Glomerular visceral epithelial cell (primary cell): ENCODE measurements at regions not wholly inside any gene's neighbourhood (a gene's known extent, or its start where the extent isn't known, plus 50 kb on each side); places are given as distances from the start of the nearest gene placed in this dataset.

Source experiments
- DNase-seq: peaks from one replicate; pipeline ENCODE4 v3.0.0-alpha.2; 2016; ENCODE audit errors: extremely low spot score

DNA sequence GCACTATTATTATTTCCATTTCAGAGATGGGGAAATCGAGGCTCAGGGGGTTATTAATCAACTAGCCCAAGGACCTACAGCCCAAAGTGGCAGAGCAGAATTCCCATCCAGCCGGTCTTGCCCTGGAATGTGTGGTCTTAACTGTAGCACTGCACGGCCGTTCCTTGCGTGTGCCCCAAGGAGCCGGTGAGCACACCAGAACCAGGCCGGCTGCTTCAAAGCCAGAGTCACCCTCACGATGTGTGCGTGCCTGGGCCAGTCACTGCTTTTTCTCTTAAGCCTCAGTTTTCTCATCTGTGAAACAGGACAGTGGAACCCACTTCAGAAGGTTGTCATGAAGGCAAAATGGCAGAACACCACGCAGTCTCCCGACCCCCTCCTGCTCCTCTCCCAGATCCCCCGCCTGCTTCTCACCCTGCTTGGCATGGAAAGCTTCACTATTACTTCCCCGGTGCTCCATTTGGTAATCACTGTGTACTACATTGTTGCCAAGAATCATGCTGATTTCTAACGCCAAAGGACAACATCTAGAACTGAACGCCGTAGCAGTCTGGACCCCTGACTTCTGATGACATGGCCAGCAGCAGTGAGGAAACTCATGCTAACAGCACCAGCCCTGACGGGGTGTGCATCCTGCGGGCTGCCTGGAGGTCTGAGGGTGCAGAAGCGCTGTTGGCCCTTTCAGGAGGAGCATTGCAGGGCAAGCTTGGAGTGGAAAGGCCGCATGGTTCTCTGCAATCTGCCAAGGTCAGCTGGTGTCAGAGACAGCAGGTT, 106.8 kb upstream of the B3GAT1 start:
- no peak for DNase-seq

DNA sequence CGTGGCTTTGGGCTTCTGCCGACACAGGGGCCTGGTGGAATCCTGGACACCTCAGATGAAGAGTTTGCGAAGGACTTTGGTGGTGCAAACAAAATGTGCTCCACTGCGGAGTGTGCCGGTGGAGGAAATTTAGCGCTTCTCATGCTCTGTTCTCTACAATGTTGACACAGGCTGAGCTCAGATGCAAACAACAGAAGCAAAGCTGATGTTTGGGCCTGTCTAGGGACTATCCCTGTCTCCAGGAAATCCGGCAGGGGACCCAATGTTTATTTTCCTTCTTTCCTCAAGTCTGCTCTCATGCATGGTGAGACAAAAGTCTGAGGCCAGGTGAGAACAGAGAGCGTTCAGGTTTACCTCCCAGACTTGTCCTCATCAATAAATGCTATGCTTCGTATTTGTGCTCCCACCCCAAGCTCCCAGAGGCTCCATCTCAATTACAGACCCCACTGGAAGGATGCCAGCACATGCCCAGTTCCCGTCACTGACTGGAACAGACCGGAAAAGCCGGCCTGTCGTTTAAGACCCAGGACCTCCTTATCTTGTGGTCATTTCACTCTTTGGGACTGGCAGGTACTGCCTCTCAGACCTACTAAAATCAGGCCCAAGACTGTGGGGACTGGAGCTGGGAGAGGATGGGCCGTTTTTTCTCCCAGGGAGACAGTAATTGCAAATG, 105.7 kb upstream of the B3GAT1 start:
- no peak for DNase-seq

DNA sequence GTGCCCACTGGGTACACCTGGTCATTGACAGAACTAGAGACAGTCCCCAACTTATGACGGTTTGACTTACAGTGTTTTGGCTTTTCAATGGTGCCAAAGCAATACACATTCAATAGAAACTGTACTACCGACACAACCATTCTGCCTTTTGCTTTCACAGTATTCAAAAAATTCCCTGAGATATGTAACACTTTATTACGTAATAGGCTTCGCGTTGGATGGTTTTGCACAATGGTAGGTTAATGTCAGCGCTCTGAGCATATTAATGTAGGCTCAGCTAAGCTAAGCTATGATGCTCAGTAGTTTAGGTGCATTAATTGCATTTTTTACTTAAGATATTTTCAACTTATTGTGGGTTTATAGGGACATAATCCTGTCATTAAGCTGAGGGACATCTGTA, 105.1 kb upstream of the B3GAT1 start:
- no peak for DNase-seq

DNA sequence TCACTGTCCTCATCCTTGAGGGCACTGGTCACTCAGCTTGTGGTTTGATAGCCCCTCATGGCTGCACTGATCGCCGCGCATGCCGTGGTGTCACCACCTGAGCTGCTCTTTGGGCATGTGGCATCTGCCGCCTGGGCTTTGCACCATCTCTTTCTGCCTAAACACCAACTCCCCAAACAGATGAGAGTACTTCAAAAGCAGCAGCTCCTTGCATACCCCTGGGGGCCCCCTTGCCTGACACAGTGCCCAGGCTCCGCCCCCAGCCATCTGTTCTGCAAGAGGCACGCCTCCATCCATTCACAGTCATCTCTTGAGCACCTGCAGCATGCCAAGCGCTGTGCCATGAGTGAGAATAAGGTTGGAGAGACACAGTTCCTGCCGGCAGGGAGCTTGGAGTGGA, 104.5 kb upstream of the B3GAT1 start:
- no peak for DNase-seq

DNA sequence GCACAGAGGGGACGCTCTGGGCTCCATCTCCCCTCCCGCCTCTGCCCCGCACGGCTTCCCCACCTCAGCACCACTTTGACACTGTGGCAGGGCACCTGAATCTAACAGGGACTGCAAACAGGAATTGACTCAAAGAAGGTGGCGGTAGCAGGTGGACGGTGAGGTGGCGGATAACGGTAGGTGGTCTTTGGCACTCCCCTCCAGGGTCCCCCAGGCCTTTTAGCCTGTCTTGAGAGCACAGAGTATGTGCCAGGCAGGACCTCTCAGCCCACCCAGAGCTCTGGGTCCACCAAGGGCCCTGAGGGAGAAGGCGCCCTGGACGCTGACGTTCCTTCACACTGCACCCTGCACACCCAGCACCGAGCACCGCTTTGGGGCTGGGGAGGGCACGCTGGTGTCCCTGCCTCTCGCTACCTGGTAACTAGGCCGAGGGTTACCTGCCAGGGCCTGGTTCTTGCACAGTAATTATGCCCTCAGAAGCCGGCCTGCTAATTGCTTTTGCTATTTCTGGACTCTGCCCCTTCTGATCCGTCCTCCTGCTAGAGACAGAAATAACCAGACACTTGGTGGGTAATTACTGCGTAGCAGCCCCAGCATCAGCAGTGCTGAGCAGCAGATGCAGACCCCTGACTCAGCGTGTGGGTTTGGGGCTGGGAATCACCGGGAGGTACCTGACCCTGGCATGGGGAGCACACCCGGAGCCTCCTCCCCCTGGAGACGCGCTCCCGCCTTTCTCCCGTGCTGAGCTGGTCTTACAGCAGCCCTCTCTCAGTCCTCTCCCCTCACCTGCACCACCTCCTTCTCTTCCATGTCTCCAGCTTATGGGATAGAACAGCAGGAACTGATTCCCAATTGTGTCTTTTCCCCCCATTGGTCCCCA, 103.3 kb upstream of the B3GAT1 start:
- DNase-seq = no peak

DNA sequence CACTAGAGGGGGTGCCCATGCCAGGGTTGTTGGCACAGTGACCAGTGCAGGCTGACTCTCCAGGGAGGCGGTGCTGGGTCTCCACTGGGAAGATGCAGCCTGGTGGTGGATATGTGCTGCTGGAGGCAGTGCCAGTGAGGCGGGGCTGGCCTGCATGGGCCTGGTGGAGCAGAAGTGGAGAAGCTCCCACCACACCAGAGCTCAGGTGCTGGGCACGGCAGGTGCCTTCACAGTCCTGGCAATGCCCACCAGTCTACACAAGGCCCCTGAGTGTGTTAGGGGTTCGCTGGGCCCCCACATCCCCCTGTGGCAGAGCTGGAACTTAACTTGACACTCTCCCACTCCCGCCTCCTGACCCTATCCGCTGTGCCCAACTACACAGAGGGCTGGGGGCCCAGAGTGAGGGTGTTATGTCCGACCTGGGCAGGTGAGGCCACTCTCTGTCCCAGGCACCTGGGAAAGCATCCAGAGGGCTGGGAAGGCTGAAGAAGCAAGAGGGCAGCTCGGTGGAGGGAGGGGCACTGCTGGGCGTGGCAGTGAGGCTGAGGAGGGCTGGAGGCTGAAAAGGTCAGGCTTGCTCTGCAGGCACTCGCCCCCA, 102.4 kb upstream of the B3GAT1 start:
- no peak for DNase-seq

DNA sequence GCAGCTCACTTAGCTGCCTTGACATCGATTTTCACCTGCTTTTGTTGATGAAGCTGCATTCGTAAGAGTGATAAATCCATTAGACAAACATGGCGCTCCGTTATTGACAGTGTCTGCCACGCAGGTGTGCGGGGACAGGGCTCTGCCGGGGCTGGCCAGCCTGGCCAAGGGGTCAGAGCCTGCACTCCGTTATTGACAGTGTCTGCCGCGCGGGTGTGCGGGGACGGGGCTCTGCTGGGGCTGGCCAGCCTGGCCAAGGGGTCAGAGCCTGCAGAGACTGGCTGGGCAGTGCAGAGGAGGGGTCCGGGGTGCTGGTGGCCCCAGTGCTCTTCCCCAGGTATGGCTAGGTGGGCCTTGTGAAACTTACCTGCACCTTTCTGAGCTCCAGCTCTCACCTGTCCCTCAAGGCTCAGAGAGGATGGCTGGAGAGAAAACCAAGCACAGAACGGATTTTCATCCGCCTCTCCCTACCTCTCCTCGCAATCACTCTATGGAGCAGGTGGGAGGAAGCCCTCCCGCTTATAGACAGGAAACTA, 101.6 kb upstream of the B3GAT1 start:
- DNase-seq = no peak

DNA sequence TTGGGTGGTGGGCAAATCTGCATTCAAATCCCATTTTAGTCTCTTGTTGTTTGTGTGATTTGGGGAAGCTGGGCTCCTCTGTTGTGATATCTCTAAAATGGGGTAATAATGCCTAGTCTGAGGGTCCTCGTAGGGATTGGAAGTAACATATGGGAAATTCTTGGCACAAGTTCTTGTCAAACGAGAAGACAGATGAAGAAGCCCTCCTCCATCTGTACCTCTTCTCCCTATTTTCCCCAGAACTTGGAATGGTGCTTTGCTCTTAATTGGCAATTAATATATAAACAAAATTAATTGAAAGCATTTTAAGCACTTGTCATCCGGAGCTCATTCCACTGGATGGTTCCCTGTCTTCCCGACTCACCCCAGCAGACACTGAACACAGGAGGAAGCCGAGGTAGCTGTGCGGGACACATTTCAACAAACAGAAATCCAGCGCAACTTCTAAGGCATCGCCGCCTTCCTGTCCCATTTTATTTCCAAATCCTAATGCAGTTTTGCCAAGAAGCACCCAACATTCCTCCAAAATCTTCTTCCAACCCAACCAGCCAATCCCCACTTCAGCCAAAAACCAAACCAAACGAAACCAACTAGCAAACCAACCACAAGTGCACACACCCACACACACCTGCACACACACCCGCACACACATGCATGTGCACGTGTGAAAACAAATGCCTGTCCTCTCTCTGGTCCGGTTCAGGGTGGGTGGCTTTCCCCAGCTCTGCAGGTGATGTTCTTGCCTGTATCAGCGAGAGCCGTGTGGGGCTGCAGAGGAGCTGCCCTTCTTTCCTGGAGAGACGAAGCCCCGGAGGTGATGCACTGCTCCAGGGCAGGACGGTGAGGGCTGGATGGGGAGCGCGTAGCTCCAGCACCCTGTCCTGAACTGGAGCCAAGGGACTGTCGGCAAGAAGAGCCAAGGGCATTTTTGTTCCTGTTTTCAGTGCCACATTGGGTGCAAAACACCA, 100.8 kb upstream of the B3GAT1 start:
- no peak for DNase-seq

DNA sequence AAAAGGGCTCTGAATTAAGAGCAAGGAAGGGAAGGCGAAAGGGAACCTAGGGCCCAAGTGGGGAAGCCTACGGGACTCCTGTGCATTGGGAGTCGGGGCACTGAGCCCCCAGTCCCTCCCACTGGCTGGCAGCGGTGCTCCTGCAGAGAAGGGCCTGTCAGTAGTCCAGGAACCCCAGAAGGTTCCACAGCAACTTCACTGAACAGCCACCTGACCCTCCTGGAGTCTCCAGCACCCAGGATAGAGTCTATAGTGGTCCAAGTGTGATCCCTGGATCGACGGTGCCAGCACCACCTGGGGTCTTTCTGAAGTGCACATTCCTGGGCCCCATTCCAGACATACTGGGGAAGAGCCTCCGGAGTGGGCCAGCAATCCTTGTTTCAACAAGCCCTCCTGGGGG, 100.0 kb upstream of the B3GAT1 start:
- DNase-seq = no peak

DNA sequence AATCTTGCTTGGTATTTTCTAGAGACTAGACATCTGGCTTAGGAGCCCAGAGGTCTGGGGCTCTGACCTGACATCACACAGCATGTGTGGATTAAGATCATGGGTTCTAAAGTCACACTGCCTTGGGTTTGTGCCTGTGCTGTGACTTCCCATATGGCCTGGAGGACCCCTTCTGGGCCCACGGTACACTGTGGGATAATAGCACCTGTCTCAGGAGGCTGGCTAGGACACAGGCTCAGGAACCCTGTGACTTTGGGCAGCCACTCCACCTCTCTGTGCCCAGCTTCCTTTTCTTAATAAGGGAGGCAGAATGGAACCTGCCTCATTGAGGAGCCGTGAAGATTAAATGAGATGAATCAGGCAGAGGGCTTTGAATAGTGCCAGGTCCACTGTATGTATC, 99.2 kb upstream of the B3GAT1 start:
- DNase-seq = no peak

DNA sequence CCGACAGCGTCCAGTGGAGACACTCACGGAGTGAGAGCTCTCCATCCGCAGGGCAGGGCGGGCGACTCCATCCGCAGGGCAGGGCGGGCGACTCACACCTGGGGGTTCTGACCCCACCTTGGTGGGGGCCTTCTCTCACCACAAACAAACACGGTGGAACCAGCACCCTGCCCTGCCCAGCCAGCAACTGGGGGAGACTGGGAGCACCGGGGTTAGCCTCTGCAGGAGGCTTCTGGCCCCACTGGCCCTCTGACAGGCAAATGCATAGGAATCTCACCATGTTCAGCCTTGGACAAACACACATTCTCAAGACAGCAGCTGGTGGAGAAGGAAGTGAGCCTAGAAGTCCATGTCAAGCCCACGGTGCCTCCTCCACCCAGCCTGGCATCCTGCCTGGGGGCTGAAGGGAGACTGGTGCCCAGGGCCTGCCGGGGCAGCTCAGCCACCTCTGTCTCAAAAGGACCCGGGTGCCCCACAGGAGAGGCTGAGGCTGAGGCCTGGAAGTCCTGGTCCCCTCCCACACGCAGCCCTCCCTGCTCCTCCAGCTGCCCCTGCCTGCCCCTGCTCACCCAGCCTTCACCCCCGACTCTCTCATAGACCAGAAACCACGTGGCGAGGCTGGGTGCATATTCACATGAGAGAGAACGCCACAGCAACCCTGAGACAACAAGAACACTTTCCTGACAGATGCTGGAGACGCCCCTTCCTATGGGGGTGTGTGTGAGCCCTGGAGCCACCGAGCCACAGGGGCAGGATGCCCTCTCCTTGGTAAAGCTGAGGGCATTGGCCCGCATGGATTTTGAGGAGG, 98.4 kb upstream of the B3GAT1 start:
- no peak for DNase-seq

DNA sequence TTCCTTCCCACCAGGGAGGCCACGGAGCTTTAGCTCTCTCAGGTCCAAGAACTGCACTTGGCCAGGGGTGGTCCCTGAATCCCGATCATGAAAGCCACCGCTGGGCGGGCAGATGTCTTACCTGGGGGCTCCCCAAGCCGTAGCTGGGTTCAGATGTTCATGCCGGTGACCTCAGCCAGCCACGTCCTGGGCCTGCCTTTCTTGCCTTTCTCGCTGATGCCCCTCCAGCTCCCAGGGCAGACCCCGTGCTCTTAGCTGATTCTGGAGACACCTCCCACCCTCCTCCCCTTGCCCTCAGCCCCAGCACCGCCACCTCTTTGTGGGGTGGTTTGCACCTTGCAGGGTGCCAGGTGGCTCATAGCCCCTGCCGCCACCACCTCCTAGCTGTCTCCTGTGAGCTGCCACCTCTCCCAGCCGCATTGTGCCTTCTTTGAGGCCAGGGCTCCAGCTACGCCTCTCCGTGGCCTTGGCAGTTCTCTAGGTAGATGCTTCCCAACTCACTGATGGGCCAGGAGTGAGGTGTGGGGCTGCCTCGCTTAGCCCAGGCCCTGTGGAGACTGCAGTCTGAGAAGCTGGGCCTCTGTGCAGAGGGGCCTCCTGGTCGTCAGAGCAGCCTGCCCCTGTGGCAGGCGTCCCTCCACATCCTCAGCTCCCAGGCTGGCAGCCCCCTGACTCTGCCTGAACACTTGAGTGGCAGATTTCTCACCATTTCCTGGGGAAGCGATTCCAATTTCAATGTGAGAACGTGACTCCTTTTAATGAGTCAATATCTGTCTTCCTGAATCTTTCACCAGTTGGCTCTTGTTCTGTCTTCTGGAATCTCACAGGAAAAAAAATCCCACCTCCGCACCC, 97.6 kb upstream of the B3GAT1 start:
- DNase-seq = no peak

DNA sequence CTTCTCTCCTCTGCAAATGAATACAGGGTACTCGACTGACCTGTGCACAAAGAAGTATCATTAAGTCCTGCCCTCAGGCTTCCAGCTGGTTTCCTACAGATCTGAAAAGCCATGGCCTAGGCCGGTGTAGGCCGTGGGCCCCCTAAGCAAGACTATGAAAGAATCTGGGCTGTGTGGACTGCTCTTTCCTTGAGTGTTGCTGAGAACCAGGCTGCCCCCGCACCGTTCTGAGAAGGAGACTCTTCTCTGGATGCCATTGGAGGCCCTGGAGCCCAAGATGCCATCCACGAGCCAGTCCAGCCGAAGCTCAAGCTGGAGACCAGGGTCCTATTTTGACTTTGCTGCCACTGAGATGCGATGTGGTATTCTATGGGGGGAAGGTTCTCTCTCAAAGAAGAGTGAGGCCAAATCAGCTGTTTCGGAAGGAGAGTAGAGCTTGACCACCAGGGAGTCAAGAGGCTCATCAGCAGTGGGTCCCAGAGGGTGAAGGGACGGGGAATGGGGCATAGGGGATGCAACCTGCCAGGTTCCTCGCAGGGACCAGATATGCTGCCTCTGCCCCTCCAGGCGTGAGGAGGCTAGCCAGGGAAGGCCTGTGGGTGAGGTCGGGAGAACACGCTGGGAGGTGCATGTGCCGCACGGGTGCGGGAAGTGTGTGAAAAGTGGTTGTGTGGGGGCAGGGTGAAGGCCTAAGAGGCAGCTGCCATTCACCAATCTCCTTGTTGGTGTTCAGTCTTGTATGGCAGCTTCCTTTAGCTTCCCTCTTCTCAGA, 96.4 kb upstream of the B3GAT1 start:
- no peak for DNase-seq

DNA sequence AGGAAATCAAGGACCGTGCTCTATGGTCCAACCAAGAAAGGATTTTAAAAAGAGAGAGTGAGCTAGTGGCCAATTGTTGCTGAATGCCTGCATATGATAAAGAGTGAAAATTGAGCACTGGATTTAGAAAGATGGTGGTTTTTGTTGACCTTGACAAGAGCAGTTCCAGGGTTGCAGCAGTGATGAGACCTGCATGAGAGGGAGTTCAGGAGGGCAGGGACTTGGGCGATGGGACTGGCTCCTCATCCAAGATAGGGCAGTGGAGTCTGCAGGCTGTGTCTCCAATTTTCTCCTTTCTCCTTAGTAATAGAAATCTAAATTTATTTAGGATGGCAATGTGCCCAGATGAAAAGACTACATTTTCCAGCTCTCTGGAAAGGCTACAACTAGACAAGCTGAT, 94.0 kb upstream of the B3GAT1 start:
- DNase-seq = no peak

DNA sequence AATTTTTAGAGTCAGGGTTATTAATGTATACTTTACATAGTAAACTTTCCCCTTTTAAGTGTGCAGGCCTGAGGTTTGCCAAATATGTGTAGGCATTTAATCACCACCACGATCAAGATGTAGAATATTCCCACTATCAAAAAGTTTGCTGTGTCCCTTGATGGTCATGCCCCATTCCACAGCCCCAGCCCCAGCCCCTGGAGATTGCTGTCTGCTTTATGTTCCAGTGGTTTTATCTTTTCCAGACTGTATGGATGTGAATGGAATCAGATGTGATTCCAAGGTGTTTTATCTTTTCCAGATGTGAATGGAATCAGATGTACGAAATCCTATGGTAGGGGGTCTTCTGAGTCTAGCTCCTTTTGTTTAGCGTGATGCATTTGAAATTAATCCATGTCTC, 93.1 kb upstream of the B3GAT1 start:
- DNase-seq = no peak

DNA sequence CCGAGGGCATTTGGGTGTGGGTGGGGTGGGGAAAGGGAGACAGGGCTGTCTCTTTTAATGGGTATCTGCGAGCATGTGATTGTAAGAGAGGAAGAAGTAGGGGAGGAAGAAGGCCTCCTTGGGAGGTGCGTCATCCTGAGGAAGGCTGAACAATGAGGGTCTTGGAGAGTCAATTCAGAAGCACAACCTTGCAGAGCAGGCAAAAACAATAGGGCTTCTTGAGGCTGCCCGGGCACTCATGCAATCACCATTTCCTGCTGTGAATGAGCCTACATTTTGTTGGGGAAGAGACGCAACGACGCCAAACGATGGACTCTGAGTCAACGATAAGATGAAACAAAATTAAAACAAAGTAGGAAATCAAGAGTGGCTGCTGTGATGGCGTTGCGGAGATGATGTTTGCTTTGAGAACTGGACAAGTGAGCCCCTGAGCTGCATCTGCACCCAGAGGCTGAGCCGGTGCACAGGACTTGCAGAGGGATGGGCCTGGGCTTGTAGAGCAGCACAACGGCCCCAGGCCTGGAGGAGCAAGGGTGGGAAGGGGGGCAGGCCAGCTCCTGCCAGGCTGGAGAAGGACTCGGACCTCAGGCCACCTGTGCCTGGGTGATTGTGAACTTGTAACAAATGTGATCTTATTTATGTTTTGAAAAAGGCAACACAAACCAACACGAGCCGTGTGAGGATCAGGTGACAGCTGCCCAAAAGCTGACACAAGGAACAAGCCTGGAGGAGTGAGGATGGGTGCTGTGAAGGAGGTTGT, 92.3 kb upstream of the B3GAT1 start:
- no peak for DNase-seq

DNA sequence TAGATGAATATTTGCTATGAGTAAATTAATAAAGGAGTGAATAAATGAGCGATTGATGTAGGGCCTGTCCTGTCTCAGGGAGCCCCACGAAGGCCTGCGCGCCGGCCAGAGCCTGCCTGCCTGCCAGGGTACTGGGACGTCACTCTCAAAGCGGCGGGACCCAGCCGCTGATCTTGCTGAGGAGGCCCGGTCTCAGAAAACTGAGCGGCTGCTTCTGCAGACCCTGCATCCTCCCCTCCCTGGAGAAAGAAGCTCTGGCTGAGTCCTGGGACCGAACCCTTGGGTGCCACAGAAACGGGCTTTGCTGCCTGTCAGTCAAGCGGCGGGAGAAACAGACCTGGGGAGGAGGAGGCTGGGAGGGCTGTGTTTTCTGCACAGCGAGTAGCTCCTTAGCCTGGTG, 91.6 kb upstream of the B3GAT1 start:
- DNase-seq = no peak
